ENCODE measurements at regions not wholly inside any gene's neighbourhood (a gene's known extent, or its start where the extent isn't known, plus 50 kb on each side); places are given as distances from the start of the nearest gene placed in this dataset.

GRCh38 chr2:37868866-37869265, 56.2 kb upstream of the RMDN2 start:
- Histone ChIP-seq H3K4me3 (no peak overlapping the region), H3K4me1 (ENCODE audit: control insufficient read depth in 5 of 5, insufficient read depth in 5 of 5, low read length in 5 of 5) (peaks cover 5 to 19% (median 17%) of the 10 kb centered on the region in 5 donors), H3K9ac (ENCODE audit: insufficient read depth in 1 of 2, low read length in 2 of 2) (no peak overlapping the region), H3K36me3 (ENCODE audit: control insufficient read depth in 4 of 4, insufficient read depth in 4 of 4, low read length in 4 of 4) (no peaks in the 10 kb centered on the region), H3K27ac (ENCODE audit: low read depth in 1 of 2, low read length in 1 of 2) (no peak overlapping the region), H3K9me3 (ENCODE audit: control insufficient read depth in 4 of 4, insufficient read depth in 3 of 4, low read length in 3 of 4) (no peaks in the 10 kb centered on the region), H3K27me3 (ENCODE audit: control insufficient read depth in 3 of 3, insufficient read depth in 3 of 3, low read length in 2 of 3) (no peaks in the 10 kb centered on the region)
- DNase-seq (no peak), ATAC-seq (ENCODE audit: insufficient read depth, low FRiP score) (no peak)
- 29 to 40% methylated on average over 2 of the region's 2 CpGs for whole genome bisulfite sequencing, 2 donors
- TF ChIP-seq CTCF (IDR thresholded peaks at IDR 0.05; ENCODE audit: control extremely low read depth, extremely low read depth) = no peak

GRCh38 chr2:37869304-37869703, 55.8 kb upstream of the RMDN2 start:
- H3K9ac ChIP-seq (ENCODE audit: insufficient read depth in 1 of 2, low read length in 2 of 2) = no peak overlapping the region
- H3K4me1 ChIP-seq (ENCODE audit: control insufficient read depth in 5 of 5, insufficient read depth in 5 of 5, low read length in 5 of 5) = peaks cover 5 to 22% (median 17%) of the 10 kb centered on the region in 5 donors
- H3K27ac ChIP-seq (ENCODE audit: low read depth in 1 of 2, low read length in 1 of 2) = no peak overlapping the region
- H3K36me3 ChIP-seq (ENCODE audit: control insufficient read depth in 4 of 4, insufficient read depth in 4 of 4, low read length in 4 of 4) = no peaks in the 10 kb centered on the region
- H3K9me3 ChIP-seq (ENCODE audit: control insufficient read depth in 4 of 4, insufficient read depth in 3 of 4, low read length in 3 of 4) = no peaks in the 10 kb centered on the region
- TF ChIP-seq CTCF (IDR thresholded peaks at IDR 0.05; ENCODE audit: control extremely low read depth, extremely low read depth) = no peak
- DNase-seq = no peak
- WGBS, 2 donors = 73 to 100% methylated on average over 2 of the region's 2 CpGs
- H3K27me3 ChIP-seq (ENCODE audit: control insufficient read depth in 3 of 3, insufficient read depth in 3 of 3, low read length in 2 of 3) = no peaks in the 10 kb centered on the region
- no peak overlapping the region for H3K4me3 ChIP-seq
- ATAC-seq (ENCODE audit: insufficient read depth, low FRiP score) = no peak

- no peak for ATAC-seq (ENCODE audit: insufficient read depth, low FRiP score)
- Histone ChIP-seq H3K9ac (ENCODE audit: insufficient read depth in 1 of 2, low read length in 2 of 2) (no peak overlapping the region), H3K4me1 (ENCODE audit: control insufficient read depth in 5 of 5, insufficient read depth in 5 of 5, low read length in 5 of 5) (peaks cover 5 to 22% (median 17%) of the 10 kb centered on the region in 5 donors), H3K27ac (ENCODE audit: low read depth in 1 of 2, low read length in 1 of 2) (no peak overlapping the region), H3K36me3 (ENCODE audit: control insufficient read depth in 4 of 4, insufficient read depth in 4 of 4, low read length in 4 of 4) (no peaks in the 10 kb centered on the region), H3K9me3 (ENCODE audit: control insufficient read depth in 4 of 4, insufficient read depth in 3 of 4, low read length in 3 of 4) (no peaks in the 10 kb centered on the region), H3K27me3 (ENCODE audit: control insufficient read depth in 3 of 3, insufficient read depth in 3 of 3, low read length in 2 of 3) (no peaks in the 10 kb centered on the region), H3K4me3 (no peak overlapping the region)
- no peak for DNase-seq
- 94 to 96% methylated on average over 1 of the region's 1 CpG for WGBS, 2 donors
- TF ChIP-seq CTCF (IDR thresholded peaks at IDR 0.05; ENCODE audit: control extremely low read depth, extremely low read depth) = no peak
These were observed 55.3 kb upstream of the RMDN2 start for GRCh38 chr2:37869771-37870170.

GRCh38 chr2:37870829-37871228, 54.3 kb upstream of the RMDN2 start:
- Histone ChIP-seq H3K27me3 (ENCODE audit: control insufficient read depth in 3 of 3, insufficient read depth in 3 of 3, low read length in 2 of 3) (no peaks in the 10 kb centered on the region), H3K4me3 (no peak overlapping the region), H3K4me1 (ENCODE audit: control insufficient read depth in 5 of 5, insufficient read depth in 5 of 5, low read length in 5 of 5) (peaks cover 4 to 22% (median 10%) of the 10 kb centered on the region in 5 donors), H3K9me3 (ENCODE audit: control insufficient read depth in 4 of 4, insufficient read depth in 3 of 4, low read length in 3 of 4) (no peaks in the 10 kb centered on the region), H3K27ac (ENCODE audit: low read depth in 1 of 2, low read length in 1 of 2) (peak overlapping the region in 1 of 2 donors; percentile 36), H3K36me3 (ENCODE audit: control insufficient read depth in 4 of 4, insufficient read depth in 4 of 4, low read length in 4 of 4) (no peaks in the 10 kb centered on the region), H3K9ac (ENCODE audit: insufficient read depth in 1 of 2, low read length in 2 of 2) (no peak overlapping the region)
- ATAC-seq (ENCODE audit: insufficient read depth, low FRiP score) (no peak), DNase-seq (no peak)
- WGBS, 2 donors = 61 to 76% methylated on average over 4 of the region's 4 CpGs
- no peak for TF ChIP-seq CTCF (IDR thresholded peaks at IDR 0.05; ENCODE audit: control extremely low read depth, extremely low read depth)
